ENCODE measurements at regions not wholly inside any gene's neighbourhood (a gene's known extent, or its start where the extent isn't known, plus 50 kb on each side); places are given as distances from the start of the nearest gene placed in this dataset.

- Mint-ChIP-seq H3K27me3 (ENCODE audit: low read depth in 3 of 3) (peaks cover 24 to 47% (median 37%) of the 10 kb centered on the region in 3 donors), H3K9me3 (peaks cover 4 to 11% (median 7%) of the 10 kb centered on the region in 7 donors), H3K36me3 (no peaks in the 10 kb centered on the region), H3K4me3 (no peak overlapping the region), H3K4me1 (peaks cover 8% of the 10 kb centered on the region), H3K27ac (no peak overlapping the region)
- Histone ChIP-seq H3K79me2 (ENCODE audit: insufficient read depth, low read length) (no peaks in the 10 kb centered on the region), H3K9me3 (replicated peaks in 1 of 2; ENCODE audit: control insufficient read depth in 1 of 2, insufficient read depth in 1 of 2, low read length in 2 of 2) (peaks cover 0 to 6% of the 10 kb centered on the region in 2 donors), H3K27ac (ENCODE audit: low read depth in 1 of 2, low read length in 2 of 2) (no peak overlapping the region), H3K36me3 (replicated peaks in 1 of 2; ENCODE audit: control insufficient read depth in 1 of 2, insufficient read depth in 2 of 2, low read length in 2 of 2) (no peaks in the 10 kb centered on the region), H3K9ac (ENCODE audit: insufficient read depth, low read length, poor library complexity, severe bottlenecking) (no peak overlapping the region), H3K27me3 (ENCODE audit: control insufficient read depth in 2 of 2, insufficient read depth in 2 of 2, low read length in 2 of 2) (peaks cover 8 to 27% of the 10 kb centered on the region in 2 donors), H3K4me3 (replicated peaks in 1 of 3; ENCODE audit: low read depth in 2 of 3, low read length in 3 of 3) (no peak overlapping the region), H3K4me1 (ENCODE audit: control insufficient read depth in 1 of 2, insufficient read depth in 2 of 2, low read length in 2 of 2) (peaks cover 1 to 2% of the 10 kb centered on the region in 2 donors), H4K20me1 (ENCODE audit: insufficient read depth, low read length) (no peaks in the 10 kb centered on the region), H3K4me2 (replicated peaks; ENCODE audit: extremely low read depth, low read length, poor library complexity, severe bottlenecking) (no peak overlapping the region), H2AFZ (ENCODE audit: insufficient read depth, low read depth, low read length, poor library complexity, severe bottlenecking) (no peak overlapping the region)
- no peak for DNase-seq
- intact Hi-C loops (cut with micrococcal nuclease), result no loop called here
- 100% methylated on average over 4 of the region's 7 CpGs for WGBS (ENCODE audit: insufficient coverage)
- TF ChIP-seq CTCF (IDR thresholded peaks at IDR 0.05), result no peak
These were observed 52.8 kb upstream of the ARHGEF7 start for GRCh38 chr13:111062305-111062704.

GRCh38 chr13:111061358-111062045 is 53.6 kb upstream of the ARHGEF7 start:
- H3K9me3 Mint-ChIP-seq, result peaks cover 4 to 10% (median 6%) of the 10 kb centered on the region in 7 donors
- Histone ChIP-seq H3K27me3 (ENCODE audit: control insufficient read depth in 2 of 2, insufficient read depth in 2 of 2, low read length in 2 of 2) (peaks cover 8 to 21% of the 10 kb centered on the region in 2 donors), H3K4me2 (replicated peaks; ENCODE audit: extremely low read depth, low read length, poor library complexity, severe bottlenecking) (no peak overlapping the region), H3K9ac (ENCODE audit: insufficient read depth, low read length, poor library complexity, severe bottlenecking) (no peak overlapping the region), H2AFZ (ENCODE audit: insufficient read depth, low read depth, low read length, poor library complexity, severe bottlenecking) (no peak overlapping the region), H3K4me1 (ENCODE audit: control insufficient read depth in 1 of 2, insufficient read depth in 2 of 2, low read length in 2 of 2) (no peaks in the 10 kb centered on the region), H3K27ac (ENCODE audit: low read depth in 1 of 2, low read length in 2 of 2) (no peak overlapping the region), H4K20me1 (ENCODE audit: insufficient read depth, low read length) (no peaks in the 10 kb centered on the region), H3K4me3 (replicated peaks in 1 of 3; ENCODE audit: low read depth in 2 of 3, low read length in 3 of 3) (no peak overlapping the region), H3K79me2 (ENCODE audit: insufficient read depth, low read length) (no peaks in the 10 kb centered on the region), H3K9me3 (replicated peaks in 1 of 2; ENCODE audit: control insufficient read depth in 1 of 2, insufficient read depth in 1 of 2, low read length in 2 of 2) (peaks cover 0 to 2% of the 10 kb centered on the region in 2 donors), H3K36me3 (replicated peaks in 1 of 2; ENCODE audit: control insufficient read depth in 1 of 2, insufficient read depth in 2 of 2, low read length in 2 of 2) (no peaks in the 10 kb centered on the region)
- H3K27ac Mint-ChIP-seq, result no peak overlapping the region
- peaks cover 2% of the 10 kb centered on the region for H3K4me1 Mint-ChIP-seq
- H3K4me3 Mint-ChIP-seq, result no peak overlapping the region
- no peak for DNase-seq
- intact Hi-C loops (cut with micrococcal nuclease), result no loop called here
- no peak for TF ChIP-seq CTCF (IDR thresholded peaks at IDR 0.05)
- 100% methylated on average over 6 of the region's 7 CpGs for WGBS (ENCODE audit: insufficient coverage)
- H3K27me3 Mint-ChIP-seq (ENCODE audit: low read depth in 3 of 3), result peaks cover 17 to 41% (median 30%) of the 10 kb centered on the region in 3 donors
- H3K36me3 Mint-ChIP-seq, result no peaks in the 10 kb centered on the region
